Stimulated activated CD8-positive, alpha-beta memory T cell treated with anti-CD3 and anti-CD28 coated beads, Interleukin-2, amount 100 ng/mL, for 48 hours (primary cell): ENCODE measurements at regions not wholly inside any gene's neighbourhood (a gene's known extent, or its start where the extent isn't known, plus 50 kb on each side); places are given as distances from the start of the nearest gene placed in this dataset.
A peak's percentile ranks its signal among the peaks of the same experiment; 100 is the strongest.
"Not testable (repeated sequence)": the region's sequence is repeated elsewhere in the genome, so short reads cannot be mapped to it uniquely, and the experiment has no call there.

ENCODE experiments used
- DNase-seq, 2 donors: peaks; one replicate each; pipeline ENCODE4 v3.0.0-alpha.2; 2020; ENCODE audit warnings: low read depth in 2 of 2

- DNase-seq = no peak
These were observed 139.3 kb downstream of the MID1IP1 start for GRCh38 chrX:38940547-38940946.

DNA sequence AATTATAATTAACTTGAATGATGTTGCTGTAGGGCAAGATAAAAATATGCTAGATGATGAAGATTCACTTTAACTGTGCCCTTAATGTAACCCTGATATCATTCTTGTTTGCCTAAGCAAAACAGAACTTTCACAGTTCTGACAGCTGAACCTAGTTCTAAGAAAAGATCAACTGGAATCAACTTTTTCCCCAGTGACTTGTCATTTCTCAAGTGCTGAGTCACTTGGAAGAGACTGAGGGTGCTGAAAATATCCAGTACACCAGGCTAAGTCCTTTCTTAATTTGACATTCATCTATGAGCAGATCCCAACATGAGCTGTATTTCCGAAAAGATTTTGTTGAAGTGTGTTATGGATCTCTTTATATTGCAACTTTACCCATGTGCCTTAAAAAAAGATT, 140.4 kb downstream of the MID1IP1 start:
- no peak for DNase-seq

DNA sequence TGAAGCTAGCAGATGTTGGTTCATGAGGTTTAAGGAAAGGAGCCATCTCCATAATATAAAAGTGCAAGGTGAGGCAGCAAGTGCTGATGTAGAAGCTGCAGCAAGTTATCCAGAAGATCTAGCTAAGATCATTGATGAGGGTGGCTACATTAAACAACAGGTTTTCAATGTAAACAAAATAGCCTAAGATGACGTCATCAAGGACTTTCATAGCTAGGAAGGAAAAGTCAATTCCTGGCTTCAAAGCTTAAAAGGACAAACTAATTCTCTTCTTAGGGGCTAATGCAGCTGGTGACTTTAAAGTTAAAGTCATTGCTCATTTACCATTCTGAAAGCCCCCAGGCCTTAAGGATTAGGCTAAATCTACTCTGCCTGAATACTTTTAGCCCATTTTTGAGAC, 141.9 kb downstream of the MID1IP1 start:
- DNase-seq = no peak

- DNase-seq = no peak
These were observed 146.8 kb downstream of the MID1IP1 start for GRCh38 chrX:38948046-38948445.

DNA sequence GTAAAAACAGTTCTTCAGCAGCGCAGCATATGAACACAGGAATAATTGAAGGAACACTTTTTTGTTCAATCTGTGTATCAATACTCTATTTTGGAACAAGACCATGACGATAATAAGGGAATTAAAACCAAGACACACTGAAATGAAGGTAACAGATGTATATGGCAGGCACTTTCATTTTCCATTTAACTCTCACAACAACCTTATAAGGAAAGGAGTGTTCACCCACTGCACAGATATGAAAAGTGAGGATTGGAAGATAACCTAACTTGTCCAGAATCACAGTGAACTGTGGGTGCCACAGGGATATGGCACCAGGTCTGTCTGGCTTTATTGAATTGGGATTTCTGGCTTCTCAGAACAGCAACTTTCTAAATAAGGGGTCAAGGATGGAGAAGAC, 153.3 kb downstream of the MID1IP1 start:
- no peak for DNase-seq

DNA sequence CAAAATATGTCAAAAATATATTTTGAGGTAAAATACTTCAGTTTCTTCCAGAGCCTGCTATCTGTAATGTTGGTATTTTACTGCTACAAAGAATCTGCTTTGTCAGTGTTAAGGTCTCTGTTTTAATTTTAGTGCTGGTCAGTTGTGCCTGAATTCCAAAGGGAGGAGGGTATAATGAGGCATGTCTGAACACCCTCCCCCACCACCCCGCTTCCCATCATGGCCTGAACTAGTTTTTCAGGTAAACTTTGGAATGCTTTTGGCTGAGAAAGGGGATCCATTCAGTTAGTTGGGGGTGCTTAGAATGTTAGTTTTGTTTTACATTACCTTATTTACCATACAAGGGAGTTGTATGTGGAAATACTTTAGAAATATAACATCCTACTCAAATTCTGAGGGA, 158.5 kb downstream of the MID1IP1 start:
- DNase-seq = no peak

GRCh38 chrX:38960137-38960536, 158.9 kb downstream of the MID1IP1 start:
- no peak for DNase-seq

DNA sequence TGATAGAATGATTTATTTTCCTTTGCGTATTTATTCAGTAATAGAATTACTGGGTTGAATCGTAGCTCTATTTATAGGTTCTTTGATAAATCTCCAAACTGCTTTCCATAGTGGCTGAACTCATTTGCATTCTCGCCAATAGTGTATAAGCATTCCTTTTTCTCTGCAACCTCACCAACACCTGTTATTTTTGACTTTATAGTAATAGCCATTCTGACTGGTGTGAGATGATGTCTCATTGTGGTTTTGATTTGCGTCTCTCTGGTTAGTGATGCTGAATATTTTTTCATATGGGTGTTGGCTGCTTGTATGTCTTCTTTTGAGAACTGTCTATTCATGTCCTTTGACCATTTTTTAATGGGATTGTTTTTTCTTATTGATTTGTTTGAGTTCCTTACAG, 160.7 kb downstream of the MID1IP1 start:
- no peak for DNase-seq

GRCh38 chrX:38963244-38963643, 162.0 kb downstream of the MID1IP1 start:
- not testable (repeated sequence) for DNase-seq

DNA sequence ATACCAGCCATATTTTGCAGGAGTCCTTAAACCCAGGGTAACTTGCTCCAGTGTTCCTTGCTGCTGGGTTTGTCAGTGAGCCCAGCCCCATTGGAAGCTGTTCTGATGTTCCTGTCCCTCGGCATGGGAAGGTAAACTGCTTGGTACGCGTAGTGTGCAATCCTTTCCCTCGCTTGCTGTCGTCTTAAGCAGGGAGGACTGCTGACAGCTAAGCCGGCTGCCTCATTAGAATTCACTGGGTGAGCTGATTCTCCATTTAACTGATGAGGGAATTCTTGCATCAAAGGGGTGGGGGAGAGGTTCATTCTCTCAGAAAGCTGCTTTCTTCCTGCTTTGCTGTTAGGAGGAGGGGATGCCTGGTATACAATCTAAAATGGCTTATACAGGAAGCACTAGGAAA, 164.6 kb downstream of the MID1IP1 start:
- DNase-seq = no peak

GRCh38 chrX:38968344-38969216, 167.3 kb downstream of the MID1IP1 start:
- no peak for DNase-seq

DNA sequence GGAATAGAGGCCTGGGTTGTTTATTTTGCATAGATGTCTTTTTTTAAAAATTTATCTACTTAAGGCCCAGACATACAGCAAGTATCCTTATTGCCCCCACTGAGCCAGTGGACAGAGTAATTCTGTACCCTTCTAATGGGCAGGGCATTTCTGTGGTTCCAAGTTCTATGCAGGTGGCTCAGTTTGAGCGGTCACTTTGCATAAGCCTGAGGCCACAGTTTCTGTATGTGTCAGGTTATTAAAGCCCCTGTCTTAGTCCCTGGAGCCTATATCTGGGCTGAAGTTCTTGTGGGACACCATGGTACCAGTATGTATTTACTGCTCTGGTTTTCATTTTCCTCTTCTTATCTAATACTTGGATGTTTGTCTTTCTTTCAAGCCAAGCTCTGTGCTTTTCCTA, 168.8 kb downstream of the MID1IP1 start:
- DNase-seq = no peak

DNA sequence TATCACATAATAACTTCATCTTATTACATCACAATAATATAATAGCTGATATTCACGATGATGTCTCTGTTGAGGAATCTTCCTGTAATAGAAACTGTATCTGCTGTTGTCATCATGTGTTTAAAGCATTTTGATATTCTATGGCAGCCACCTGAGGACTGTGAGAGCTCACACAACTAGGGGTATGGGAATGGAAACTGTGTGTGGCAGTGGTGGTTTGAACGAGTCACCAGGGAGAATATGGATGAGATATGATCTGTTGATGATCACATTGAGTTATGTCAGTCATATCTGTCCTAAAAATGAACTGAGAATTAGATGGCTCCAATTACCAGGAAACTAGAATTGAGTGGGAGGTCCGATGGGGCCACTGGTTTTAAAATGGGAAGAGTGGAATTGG, 169.6 kb downstream of the MID1IP1 start:
- DNase-seq = peak in 1 of 2 donors; percentile 23

DNA sequence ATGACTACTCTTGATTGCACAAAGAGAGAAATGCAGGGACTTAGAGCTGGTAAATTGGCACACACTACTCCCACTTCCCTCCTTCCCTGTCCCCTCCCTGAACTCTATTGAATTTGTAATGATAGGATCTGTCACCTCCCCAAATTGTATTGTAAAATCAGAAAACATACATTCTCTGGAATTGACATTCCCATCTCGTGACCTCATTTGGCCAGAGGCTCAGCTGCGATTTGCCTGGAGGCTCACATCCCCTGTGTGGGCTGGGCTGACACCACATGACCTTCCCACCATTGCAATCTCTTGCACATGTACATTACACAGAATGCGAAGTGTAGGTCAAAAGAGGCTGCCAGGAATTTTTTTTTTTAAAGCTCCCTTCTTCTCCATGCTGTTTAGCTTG, 172.1 kb downstream of the MID1IP1 start:
- DNase-seq = no peak

DNA sequence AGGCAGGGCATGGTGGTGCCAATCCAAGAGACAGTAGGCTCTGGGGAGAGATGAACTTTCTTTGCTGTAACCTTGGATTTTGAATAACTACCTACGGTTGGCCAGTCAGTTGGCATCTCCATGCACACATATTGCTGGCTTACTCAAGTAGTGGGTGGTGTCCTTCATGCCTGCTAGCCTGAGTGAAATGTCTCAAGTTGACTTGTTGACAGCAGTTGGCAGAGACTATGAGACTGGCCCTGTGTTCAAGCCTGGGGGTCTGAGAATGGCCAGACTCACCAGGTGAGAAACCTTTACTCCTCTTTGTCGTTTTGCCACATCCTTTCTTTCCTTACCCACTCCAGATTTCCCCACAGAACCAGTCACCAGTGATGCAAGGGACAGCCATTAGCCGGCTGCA, 173.3 kb downstream of the MID1IP1 start:
- no peak for DNase-seq

DNA sequence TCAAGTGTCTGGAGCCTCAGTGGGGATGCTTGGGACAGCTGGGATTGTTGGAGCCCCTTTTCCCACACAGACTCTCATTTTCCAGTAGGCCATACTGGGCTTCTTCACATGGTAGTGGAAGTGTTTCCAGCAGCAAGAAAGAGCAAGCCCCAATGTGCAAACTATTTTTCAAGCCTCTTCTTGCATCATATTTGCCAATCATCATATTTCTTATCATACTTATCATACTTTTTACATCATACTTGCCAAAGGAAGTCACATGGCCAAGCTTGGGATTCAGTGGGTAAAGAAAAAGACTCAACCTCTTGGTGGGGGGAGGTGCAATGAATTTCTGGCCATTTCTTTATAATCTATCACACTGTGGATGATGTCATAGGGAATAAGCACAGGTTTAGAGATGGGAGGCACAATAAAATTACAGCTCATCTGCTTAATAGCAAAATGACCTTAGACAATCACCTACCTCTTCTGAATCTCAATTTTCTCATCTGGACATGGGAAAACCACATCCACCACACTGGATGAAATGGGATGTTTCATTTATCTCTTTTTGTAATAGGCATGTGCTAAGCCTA, 174.2 kb downstream of the MID1IP1 start:
- DNase-seq = no peak

DNA sequence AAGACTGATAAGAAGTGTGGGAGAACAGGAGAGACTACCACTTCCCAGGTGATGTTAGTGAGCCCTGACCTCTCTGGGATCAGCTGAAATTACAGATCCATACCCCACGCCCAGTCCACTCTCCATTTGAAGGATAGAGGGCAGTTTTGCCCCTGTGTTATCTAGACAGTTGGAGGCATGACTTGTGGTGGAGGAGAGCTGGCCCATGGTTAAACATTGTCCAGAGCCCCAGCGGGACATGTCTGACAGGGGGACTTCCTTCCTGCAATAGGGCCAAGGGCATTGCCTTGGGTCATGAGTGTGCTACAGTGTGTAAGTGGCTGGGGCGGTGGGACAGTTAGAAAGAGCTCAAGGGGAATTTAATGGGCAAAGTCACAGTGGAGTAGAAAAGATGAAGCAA, 181.1 kb downstream of the MID1IP1 start:
- DNase-seq = no peak

- no peak for DNase-seq
These were observed 181.6 kb downstream of the MID1IP1 start for GRCh38 chrX:38982843-38983242.

GRCh38 chrX:38985375-38985774, 184.1 kb downstream of the MID1IP1 start:
- no peak for DNase-seq

- DNase-seq = no peak
These were observed 184.7 kb downstream of the MID1IP1 start for GRCh38 chrX:38985945-38986344.

DNA sequence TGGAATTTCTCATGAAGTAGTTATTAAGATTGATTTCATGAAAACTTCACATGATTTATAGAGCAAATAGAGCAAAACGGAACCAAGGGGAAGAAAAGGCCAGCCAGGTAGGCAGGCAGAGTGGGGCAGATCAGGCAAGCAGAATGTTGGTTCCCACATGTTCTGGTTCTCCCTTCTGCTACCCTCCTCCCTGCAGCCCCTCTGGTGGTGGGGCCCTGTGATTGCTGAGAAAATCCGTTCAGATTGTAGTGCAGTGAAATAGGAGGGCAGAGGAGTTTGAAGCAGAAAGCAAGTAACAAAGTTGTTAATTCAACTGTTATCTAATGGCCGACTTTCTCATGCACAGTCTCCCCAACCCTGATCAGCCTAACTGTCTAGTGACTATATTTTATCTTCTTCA, 185.3 kb downstream of the MID1IP1 start:
- DNase-seq = no peak

DNA sequence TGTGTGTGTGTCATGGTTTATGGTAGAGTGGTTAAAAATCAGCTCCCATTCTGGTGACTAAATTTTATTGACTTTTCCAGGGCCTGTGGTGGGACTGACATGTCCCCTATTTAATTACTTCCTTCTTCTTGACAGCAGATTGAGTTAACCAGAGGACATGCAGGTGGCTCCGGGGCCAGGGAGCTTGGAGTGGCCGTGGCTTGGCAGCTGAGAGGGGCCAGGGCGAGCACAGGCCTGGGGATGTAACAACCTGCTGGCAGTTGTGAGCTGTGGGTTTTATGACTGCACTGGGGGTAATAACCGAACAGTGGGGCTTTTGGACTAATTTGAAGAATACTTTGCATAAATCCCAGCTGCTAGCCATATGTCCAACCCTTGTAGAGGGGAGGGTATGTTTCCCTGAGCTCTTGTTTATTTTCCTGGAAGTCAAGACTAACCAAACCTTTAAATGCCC, 186.0 kb downstream of the MID1IP1 start:
- no peak for DNase-seq

DNA sequence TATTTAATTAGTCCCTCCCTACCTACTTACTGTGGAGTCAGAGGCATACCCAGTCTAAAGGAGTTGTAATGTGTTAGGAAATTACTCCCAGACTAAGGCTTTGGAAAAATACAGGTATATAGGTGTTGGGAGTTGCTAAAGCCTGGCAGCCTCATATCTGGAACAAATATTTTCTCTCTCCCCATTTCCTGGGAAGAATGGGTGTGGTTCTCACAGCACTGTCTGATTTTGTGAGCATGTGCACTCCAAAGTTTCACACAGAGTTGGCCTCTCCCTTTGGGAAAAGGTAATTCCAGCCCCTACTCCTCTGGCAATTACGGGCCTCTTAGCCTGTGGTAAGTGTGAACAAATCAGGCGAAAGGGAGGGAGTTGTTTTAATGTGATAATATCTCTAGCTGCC, 187.0 kb downstream of the MID1IP1 start:
- no peak for DNase-seq
